Panc1 (cell line): ENCODE measurements at regions not wholly inside any gene's neighbourhood (a gene's known extent, or its start where the extent isn't known, plus 50 kb on each side); places are given as distances from the start of the nearest gene placed in this dataset.

Experiments
- ATAC-seq: fragments of 200-7000 bp; cut with Tn5 transposase; 2 replicates; pipeline ENCODE4 v1.9.1; 2020; ENCODE audit warnings: mild to moderate bottlenecking, moderate library complexity
- BruUV-seq: library from RNA; stranded (reverse); fragments of 400-500 nt; replicated peaks from 2 replicates; lab custom pipeline; 2021; lab: Mats Ljungman, UMichigan
- CTCF ChIA-PET: fragments of 300-600 bp; sonication (Branson Sonifier 250); formaldehyde crosslinking; loops from one replicate; lab custom pipeline; 2022; ENCODE audit warnings: antibody characterized with exemption; lab: Charles Lee
- POLR2A ChIA-PET: fragments of 300-600 bp; sonication (Branson Sonifier 250); formaldehyde crosslinking; loops from one replicate; lab custom pipeline; 2022; ENCODE audit warnings: antibody characterized with exemption; lab: Charles Lee
- DNase-seq: peaks from one replicate; pipeline ENCODE4 v3.0.0-alpha.2; 2010; ENCODE audit warnings: low read depth, low spot score
- H3K27ac ChIP-seq: 2 replicates; pipeline ENCODE4 v1.5.1; 2011; ENCODE audit warnings: mild to moderate bottlenecking, low read length, inconsistent platforms
- H3K27me3 ChIP-seq: fragments of 200-500 bp; sonication (Bioruptor generic); 2 replicates; pipeline ENCODE4 v1.6.0; 2014; ENCODE audit warnings: low read length, inconsistent platforms; ENCODE audit not compliant: control insufficient read depth, insufficient read depth
- H3K36me3 ChIP-seq: fragments of 200-500 bp; sonication (Bioruptor generic); 2 replicates; pipeline ENCODE4 v1.5.1; 2014; ENCODE audit warnings: inconsistent platforms, mild to moderate bottlenecking, low read length, moderate library complexity; ENCODE audit not compliant: control insufficient read depth, insufficient read depth
- H3K4me1 ChIP-seq: 2 replicates; pipeline ENCODE4 v1.5.1; 2011; ENCODE audit warnings: inconsistent platforms, mild to moderate bottlenecking, low read length, moderate library complexity; ENCODE audit not compliant: control insufficient read depth, insufficient read depth
- H3K4me3 ChIP-seq, 2 experiments: 2 replicates each; pipeline ENCODE4 v1.5.1; 2011 to 2012; ENCODE audit warnings: low read depth in 2 of 2, low read length in 2 of 2, mild to moderate bottlenecking in 2 of 2, inconsistent platforms in 1 of 2, moderate library complexity in 1 of 2
- H3K9me3 ChIP-seq: fragments of 200-500 bp; sonication (Bioruptor generic); 2 replicates; pipeline ENCODE4 v1.5.1; 2014; ENCODE audit warnings: low read depth, mild to moderate bottlenecking, inconsistent platforms, low read length, moderate library complexity; ENCODE audit not compliant: control insufficient read depth, insufficient read depth
- POLR2AphosphoS5 ChIP-seq: IDR thresholded peaks from 2 replicates; pipeline ENCODE4 v1.6.1; 2012; ENCODE audit warnings: mild to moderate bottlenecking, low read depth, low read length, moderate library complexity
- SIN3A ChIP-seq: IDR thresholded peaks from 2 replicates; pipeline ENCODE4 v1.6.1; 2012; ENCODE audit warnings: low read depth, mild to moderate bottlenecking, low read length, moderate library complexity, borderline replicate concordance; ENCODE audit not compliant: insufficient read depth
- TCF7L2 ChIP-seq: IDR thresholded peaks from 2 replicates; pipeline ENCODE4 v1.6.1; 2011; ENCODE audit warnings: mild to moderate bottlenecking, low read depth, low read length, inconsistent platforms
- in situ Hi-C: cut with HindIII; loops from 2 replicates; pipeline ENCODE4 v1.10.0; 2016; ENCODE audit warnings: low sequenced_read_pairs, low pct_unique_long_range_greater_than_20kb
- intact Hi-C: fragments of 100-400 bp; cut with micrococcal nuclease; formaldehyde crosslinking; loops from one replicate; pipeline ENCODE4 v1.10.0; 2022; ENCODE audit not compliant: unreplicated experiment
- TF ChIP-seq, protein P1 (sequence below): fragments of 450-650 bp; IDR thresholded peaks from 2 replicates; pipeline ENCODE4 v1.5.1; 2017; ENCODE audit warnings: mild to moderate bottlenecking
- TF ChIP-seq, protein P2 (sequence below), 2 experiments: IDR thresholded peaks; 2 replicates each; pipeline ENCODE4 v1.6.1; 2011 to 2012; ENCODE audit warnings: low read depth in 2 of 2, control low read depth in 1 of 2, low read length in 1 of 2, mild to moderate bottlenecking in 1 of 2, moderate library complexity in 1 of 2; ENCODE audit not compliant: insufficient read depth in 1 of 2

DNA sequence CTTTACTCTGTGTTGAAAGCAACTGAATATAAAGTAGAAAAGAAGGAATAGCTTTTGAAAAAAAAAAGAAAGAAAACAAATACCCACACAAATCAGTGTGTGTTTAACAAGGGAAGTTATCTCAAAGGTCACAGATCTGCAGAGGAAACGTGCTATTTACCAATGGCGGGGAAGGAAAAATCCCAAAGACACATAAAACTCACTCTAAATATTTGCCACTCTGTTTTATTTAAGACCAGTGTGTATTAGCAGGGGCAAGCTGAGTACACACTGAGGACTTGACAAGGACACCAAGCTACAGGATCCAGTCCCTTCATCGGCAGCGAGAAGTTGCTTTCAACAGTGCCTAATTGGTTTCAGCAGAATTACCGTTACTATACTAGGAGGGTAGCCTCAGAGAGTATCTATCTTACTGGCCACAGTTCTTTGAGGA lies 252.5 kb downstream of the DEPDC1B start:
- ChIA-PET POLR2A (no interaction called here), CTCF (no interaction called here)
- in situ Hi-C loops = no loop called here
- Histone ChIP-seq H3K27ac (no peak overlapping the region), H3K4me1 (no peaks in the 10 kb centered on the region), H3K27me3 (no peaks in the 10 kb centered on the region), H3K36me3 (no peaks in the 10 kb centered on the region), H3K9me3 (no peaks in the 10 kb centered on the region), H3K4me3 (no peak overlapping the region)
- DNase-seq = no peak
- ATAC-seq = no peak
- no peak for TF ChIP-seq SIN3A
- TF ChIP-seq, protein P1, sequence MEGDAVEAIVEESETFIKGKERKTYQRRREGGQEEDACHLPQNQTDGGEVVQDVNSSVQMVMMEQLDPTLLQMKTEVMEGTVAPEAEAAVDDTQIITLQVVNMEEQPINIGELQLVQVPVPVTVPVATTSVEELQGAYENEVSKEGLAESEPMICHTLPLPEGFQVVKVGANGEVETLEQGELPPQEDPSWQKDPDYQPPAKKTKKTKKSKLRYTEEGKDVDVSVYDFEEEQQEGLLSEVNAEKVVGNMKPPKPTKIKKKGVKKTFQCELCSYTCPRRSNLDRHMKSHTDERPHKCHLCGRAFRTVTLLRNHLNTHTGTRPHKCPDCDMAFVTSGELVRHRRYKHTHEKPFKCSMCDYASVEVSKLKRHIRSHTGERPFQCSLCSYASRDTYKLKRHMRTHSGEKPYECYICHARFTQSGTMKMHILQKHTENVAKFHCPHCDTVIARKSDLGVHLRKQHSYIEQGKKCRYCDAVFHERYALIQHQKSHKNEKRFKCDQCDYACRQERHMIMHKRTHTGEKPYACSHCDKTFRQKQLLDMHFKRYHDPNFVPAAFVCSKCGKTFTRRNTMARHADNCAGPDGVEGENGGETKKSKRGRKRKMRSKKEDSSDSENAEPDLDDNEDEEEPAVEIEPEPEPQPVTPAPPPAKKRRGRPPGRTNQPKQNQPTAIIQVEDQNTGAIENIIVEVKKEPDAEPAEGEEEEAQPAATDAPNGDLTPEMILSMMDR = no peak
- no peak for TF ChIP-seq POLR2AphosphoS5
- no peak for TF ChIP-seq TCF7L2
- TF ChIP-seq, protein P2, sequence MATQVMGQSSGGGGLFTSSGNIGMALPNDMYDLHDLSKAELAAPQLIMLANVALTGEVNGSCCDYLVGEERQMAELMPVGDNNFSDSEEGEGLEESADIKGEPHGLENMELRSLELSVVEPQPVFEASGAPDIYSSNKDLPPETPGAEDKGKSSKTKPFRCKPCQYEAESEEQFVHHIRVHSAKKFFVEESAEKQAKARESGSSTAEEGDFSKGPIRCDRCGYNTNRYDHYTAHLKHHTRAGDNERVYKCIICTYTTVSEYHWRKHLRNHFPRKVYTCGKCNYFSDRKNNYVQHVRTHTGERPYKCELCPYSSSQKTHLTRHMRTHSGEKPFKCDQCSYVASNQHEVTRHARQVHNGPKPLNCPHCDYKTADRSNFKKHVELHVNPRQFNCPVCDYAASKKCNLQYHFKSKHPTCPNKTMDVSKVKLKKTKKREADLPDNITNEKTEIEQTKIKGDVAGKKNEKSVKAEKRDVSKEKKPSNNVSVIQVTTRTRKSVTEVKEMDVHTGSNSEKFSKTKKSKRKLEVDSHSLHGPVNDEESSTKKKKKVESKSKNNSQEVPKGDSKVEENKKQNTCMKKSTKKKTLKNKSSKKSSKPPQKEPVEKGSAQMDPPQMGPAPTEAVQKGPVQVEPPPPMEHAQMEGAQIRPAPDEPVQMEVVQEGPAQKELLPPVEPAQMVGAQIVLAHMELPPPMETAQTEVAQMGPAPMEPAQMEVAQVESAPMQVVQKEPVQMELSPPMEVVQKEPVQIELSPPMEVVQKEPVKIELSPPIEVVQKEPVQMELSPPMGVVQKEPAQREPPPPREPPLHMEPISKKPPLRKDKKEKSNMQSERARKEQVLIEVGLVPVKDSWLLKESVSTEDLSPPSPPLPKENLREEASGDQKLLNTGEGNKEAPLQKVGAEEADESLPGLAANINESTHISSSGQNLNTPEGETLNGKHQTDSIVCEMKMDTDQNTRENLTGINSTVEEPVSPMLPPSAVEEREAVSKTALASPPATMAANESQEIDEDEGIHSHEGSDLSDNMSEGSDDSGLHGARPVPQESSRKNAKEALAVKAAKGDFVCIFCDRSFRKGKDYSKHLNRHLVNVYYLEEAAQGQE (IDR thresholded peaks at IDR 0.05; ENCODE audit: insufficient read depth in 1 of 2, low read depth in 2 of 2, low read length in 1 of 2) = no peak
- intact Hi-C loops = no loop called here
- no TSS peak for BruUV-seq

DNA sequence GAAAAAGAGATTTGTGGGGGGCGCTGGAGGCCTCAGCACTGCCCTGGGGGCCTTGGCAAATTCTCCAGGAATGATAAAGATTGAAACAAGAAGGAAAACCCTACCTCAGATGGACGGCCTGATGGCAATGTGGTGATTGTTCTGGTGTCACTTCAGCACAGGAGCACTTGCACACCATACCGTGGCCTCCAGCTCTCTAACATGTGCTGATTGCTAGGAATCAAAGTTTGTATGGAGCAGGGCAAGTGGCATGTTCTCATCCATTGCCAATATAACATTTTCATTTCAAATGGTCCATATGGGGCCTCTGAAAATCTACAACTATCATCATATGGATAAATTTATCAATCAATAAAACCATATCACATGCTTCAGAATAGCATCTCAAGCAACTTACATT lies 253.0 kb downstream of the DEPDC1B start:
- in situ Hi-C loops (no loop called here), intact Hi-C loops (no loop called here)
- no peak for DNase-seq
- ChIA-PET POLR2A (no interaction called here), CTCF (no interaction called here)
- H3K4me3 ChIP-seq = no peak overlapping the region
- ATAC-seq = no peak
- TF ChIP-seq TCF7L2 (no peak), SIN3A (no peak), POLR2AphosphoS5 (no peak)
- TF ChIP-seq, protein P2 (IDR thresholded peaks at IDR 0.05; ENCODE audit: insufficient read depth in 1 of 2, low read depth in 2 of 2, low read length in 1 of 2) = no peak
- TF ChIP-seq, protein P1 = no peak
- no peak overlapping the region for H3K27ac ChIP-seq
- no peaks in the 10 kb centered on the region for H3K27me3 ChIP-seq
- H3K36me3 ChIP-seq = no peaks in the 10 kb centered on the region
- no TSS peak for BruUV-seq
- H3K9me3 ChIP-seq = no peaks in the 10 kb centered on the region
- no peaks in the 10 kb centered on the region for H3K4me1 ChIP-seq
